H1 (cell line): ENCODE measurements at regions not wholly inside any gene's neighbourhood (a gene's known extent, or its start where the extent isn't known, plus 50 kb on each side); places are given as distances from the start of the nearest gene placed in this dataset.

Experiments used
- ATF3 ChIP-seq: IDR thresholded peaks from 2 replicates; pipeline ENCODE4 v1.6.1; 2011; ENCODE audit warnings: low read depth, mild to moderate bottlenecking, low read length; ENCODE audit not compliant: insufficient read depth
- CHD1 ChIP-seq: IDR thresholded peaks from 2 replicates; pipeline ENCODE4 v1.6.1; 2012; ENCODE audit warnings: low read depth, low read length, improper control_type of control experiment
- CTCF ChIP-seq, 3 experiments: IDR thresholded peaks; 1 replicate in 2 of 3; 2 replicates in 1 of 3; pipeline versions ENCODE4 v1.5.1 to v1.6.1; 2011; ENCODE audit warnings: low read length in 3 of 3, mild to moderate bottlenecking in 3 of 3, inconsistent platforms in 2 of 3, low read depth in 1 of 3, moderate library complexity in 1 of 3; ENCODE audit not compliant: insufficient read depth in 1 of 3; ENCODE audit errors: control extremely low read depth in 1 of 3
- EZH2 ChIP-seq: fragments of 200-600 bp; sonication (generic); IDR thresholded peaks from 2 replicates; pipeline ENCODE4 v1.7.1; 2012; ENCODE audit warnings: low read depth, mild to moderate bottlenecking, moderate library complexity, low read length, inconsistent platforms; ENCODE audit not compliant: severe bottlenecking
- NANOG ChIP-seq: IDR thresholded peaks from 2 replicates; pipeline ENCODE4 v1.6.1; 2011; ENCODE audit warnings: low read length, low read depth, mild to moderate bottlenecking, inconsistent platforms; ENCODE audit not compliant: insufficient read depth, poor library complexity, severe bottlenecking
- PHF8 ChIP-seq: fragments of 200-600 bp; sonication (generic); conservative IDR thresholded peaks from 2 replicates; pipeline ENCODE4 v1.7.1; 2012; ENCODE audit warnings: low read depth, mild to moderate bottlenecking, inconsistent platforms, low read length, moderate library complexity
- POLR2A ChIP-seq, 2 experiments: IDR thresholded peaks; 1 replicate in 1 of 2; 2 replicates in 1 of 2; pipeline ENCODE4 v1.6.1; 2011; ENCODE audit warnings: low read depth in 2 of 2, low read length in 2 of 2, mild to moderate bottlenecking in 2 of 2; ENCODE audit errors: control extremely low read depth in 1 of 2
- SP2 ChIP-seq: IDR thresholded peaks from 2 replicates; pipeline ENCODE4 v1.6.1; 2012; ENCODE audit warnings: mild to moderate bottlenecking, low read length, inconsistent platforms
- TBP ChIP-seq: IDR thresholded peaks from 2 replicates; pipeline ENCODE4 v1.6.1; 2011; ENCODE audit warnings: low read depth, low read length, improper control_type of control experiment
- YY1 ChIP-seq: IDR thresholded peaks from 2 replicates; pipeline ENCODE4 v1.6.1; 2011; ENCODE audit warnings: low read depth, mild to moderate bottlenecking, low read length

- TF ChIP-seq PHF8 (no peak), CHD1 (no peak), POLR2A (IDR thresholded peaks at IDR 0.05; ENCODE audit: control extremely low read depth in 1 of 2, low read depth in 2 of 2, low read length in 2 of 2) (no peak), CTCF (IDR thresholded peaks at IDR 0.05; ENCODE audit: control extremely low read depth in 1 of 3, insufficient read depth in 1 of 3, low read depth in 1 of 3, low read length in 3 of 3) (no peak), TBP (no peak), ATF3 (no peak), EZH2 (no peak), YY1 (no peak), NANOG (no peak), SP2 (no peak)
Observed at GRCh38 chr6:23511817-23512216, 614.2 kb upstream of the NRSN1 start.
